Muscle layer of colon (tissue), 2 donors: ENCODE measurements at regions not wholly inside any gene's neighbourhood (a gene's known extent, or its start where the extent isn't known, plus 50 kb on each side); places are given as distances from the start of the nearest gene placed in this dataset.
A peak's percentile ranks its signal among the peaks of the same experiment; 100 is the strongest.

Experiments used
- H3K27ac ChIP-seq: one replicate; pipeline ENCODE4 v1.7.0; 2013; ENCODE audit warnings: low read depth, mild to moderate bottlenecking, low read length, moderate library complexity
- H3K27me3 ChIP-seq, 2 donors: one replicate each; pipeline ENCODE4 v1.7.0; 2013; ENCODE audit warnings: low read length in 2 of 2, mild to moderate bottlenecking in 2 of 2; ENCODE audit not compliant: insufficient read depth in 2 of 2, control insufficient read depth in 1 of 2
- H3K36me3 ChIP-seq: one replicate; pipeline ENCODE4 v1.7.0; 2013; ENCODE audit warnings: mild to moderate bottlenecking, low read length; ENCODE audit not compliant: insufficient read depth
- H3K4me1 ChIP-seq: one replicate; pipeline ENCODE4 v1.7.0; 2013; ENCODE audit warnings: mild to moderate bottlenecking, low read length; ENCODE audit not compliant: insufficient read depth
- H3K4me3 ChIP-seq, 2 donors: one replicate each; pipeline ENCODE4 v1.7.0; 2013; ENCODE audit warnings: low read length in 2 of 2, low read depth in 1 of 2, mild to moderate bottlenecking in 1 of 2, moderate library complexity in 1 of 2
- H3K9ac ChIP-seq: one replicate; pipeline ENCODE4 v1.7.0; 2013; ENCODE audit warnings: low read length
- H3K9me3 ChIP-seq: one replicate; pipeline ENCODE4 v1.7.0; 2013; ENCODE audit warnings: mild to moderate bottlenecking, low read length
- donor health status: abdominal sarcoma.
- donor health status: Adenocarcinoma of cecum.

GRCh38 chr6:126529637-126530362 lies 189.9 kb downstream of the CENPW start:
- Histone ChIP-seq H3K27me3 (no peaks in the 10 kb centered on the region), H3K4me1 (no peaks in the 10 kb centered on the region), H3K36me3 (no peaks in the 10 kb centered on the region), H3K9ac (no peak overlapping the region), H3K9me3 (no peaks in the 10 kb centered on the region), H3K27ac (no peak overlapping the region), H3K4me3 (no peak overlapping the region)

GRCh38 chr6:126530775-126531174 lies 190.9 kb downstream of the CENPW start:
- no peak overlapping the region for H3K9ac ChIP-seq
- no peak overlapping the region for H3K4me3 ChIP-seq
- no peak overlapping the region for H3K27ac ChIP-seq

DNA sequence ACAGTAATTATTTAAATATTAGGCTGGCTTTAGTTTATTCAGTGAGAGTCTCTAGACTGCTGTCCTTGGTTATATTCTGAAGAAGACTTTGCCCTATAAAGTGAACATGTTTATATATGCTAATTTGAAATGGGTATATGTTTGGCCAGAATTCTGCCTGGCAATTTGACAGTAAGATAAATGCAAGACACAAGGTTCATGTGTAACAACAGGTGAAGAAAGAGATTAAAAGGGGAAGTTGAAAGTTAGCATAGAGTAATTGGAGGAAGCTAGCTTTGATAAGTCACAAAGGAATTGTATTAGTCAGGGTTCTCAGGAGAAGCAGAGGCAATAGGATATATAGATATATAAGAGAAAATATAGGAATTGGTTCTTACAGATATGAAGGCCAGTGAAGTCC lies 191.4 kb downstream of the CENPW start:
- no peaks in the 10 kb centered on the region for H3K27me3 ChIP-seq
- no peak overlapping the region for H3K4me3 ChIP-seq
- H3K4me1 ChIP-seq = no peaks in the 10 kb centered on the region
- H3K9ac ChIP-seq = no peak overlapping the region
- H3K9me3 ChIP-seq = no peaks in the 10 kb centered on the region
- H3K36me3 ChIP-seq = no peaks in the 10 kb centered on the region
- no peak overlapping the region for H3K27ac ChIP-seq

More at GRCh38 chr6:126530775-126531174, 190.9 kb downstream of the CENPW start:
- H3K4me1 ChIP-seq = no peaks in the 10 kb centered on the region
- H3K9me3 ChIP-seq = no peaks in the 10 kb centered on the region
- H3K27me3 ChIP-seq = no peaks in the 10 kb centered on the region
- no peaks in the 10 kb centered on the region for H3K36me3 ChIP-seq

DNA sequence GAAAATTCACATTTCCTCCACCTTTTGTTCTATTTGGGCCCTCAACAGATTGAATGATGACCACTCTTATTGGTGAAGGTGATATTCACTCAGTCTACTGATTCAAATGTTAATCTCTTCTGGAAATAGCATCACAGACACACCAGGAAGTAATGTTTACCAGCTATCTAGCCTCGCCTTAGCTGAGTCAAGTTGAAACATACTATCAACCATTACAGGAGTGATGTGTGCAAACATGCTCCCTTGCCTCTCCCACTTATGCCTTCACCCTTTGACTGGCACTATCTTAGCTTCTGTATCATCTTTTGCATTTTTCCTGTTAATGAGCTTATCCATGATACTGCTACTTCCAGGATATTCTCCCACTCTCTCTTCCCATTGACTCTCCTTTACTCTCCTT lies 191.9 kb downstream of the CENPW start:
- Histone ChIP-seq H3K9ac (no peak overlapping the region), H3K27me3 (no peaks in the 10 kb centered on the region), H3K4me1 (no peaks in the 10 kb centered on the region), H3K36me3 (no peaks in the 10 kb centered on the region), H3K4me3 (no peak overlapping the region), H3K9me3 (no peaks in the 10 kb centered on the region), H3K27ac (no peak overlapping the region)

DNA sequence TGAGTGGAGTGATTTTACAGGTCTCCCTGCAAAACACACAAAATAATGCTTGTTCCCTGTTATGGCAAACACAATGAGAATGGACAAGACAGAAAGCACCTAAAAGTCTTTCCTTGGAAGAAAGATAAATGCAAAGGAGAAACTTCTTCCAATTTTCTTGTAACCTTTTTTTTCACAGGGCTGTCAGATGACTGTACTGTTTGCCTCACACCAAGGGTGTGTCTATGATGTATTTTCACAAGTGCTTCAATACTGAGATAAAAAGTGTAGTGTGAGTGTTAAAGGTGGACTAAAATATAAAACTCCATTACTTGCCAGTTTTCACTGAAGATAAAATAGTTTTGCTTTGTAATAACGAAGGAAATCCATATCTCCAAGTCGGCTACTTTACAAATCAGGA lies 194.5 kb downstream of the CENPW start:
- H3K36me3 ChIP-seq = no peaks in the 10 kb centered on the region
- no peaks in the 10 kb centered on the region for H3K4me1 ChIP-seq
- H3K9me3 ChIP-seq = no peaks in the 10 kb centered on the region
- H3K27me3 ChIP-seq = no peaks in the 10 kb centered on the region
- no peak overlapping the region for H3K9ac ChIP-seq
- no peak overlapping the region for H3K27ac ChIP-seq
- no peak overlapping the region for H3K4me3 ChIP-seq

DNA sequence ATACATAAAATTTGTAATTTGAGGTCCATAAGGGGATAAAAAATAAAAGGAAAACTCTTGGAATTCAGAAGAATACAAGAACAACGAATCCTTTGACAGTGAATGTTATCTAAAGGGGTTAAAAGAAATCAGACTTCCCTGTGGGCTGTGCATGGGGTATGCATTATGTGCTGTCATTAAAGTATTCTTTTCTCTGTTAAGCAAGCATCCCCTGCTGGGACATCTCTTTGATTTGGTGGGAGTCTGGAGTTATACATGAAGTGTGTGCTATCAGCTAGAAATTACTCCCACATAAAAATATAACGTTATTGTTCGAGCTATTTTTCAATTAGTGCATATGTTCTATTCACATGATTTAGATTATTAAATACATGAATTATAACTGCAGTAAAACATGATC lies 195.2 kb downstream of the CENPW start:
- H3K4me1 ChIP-seq = no peaks in the 10 kb centered on the region
- no peak overlapping the region for H3K27ac ChIP-seq

GRCh38 chr6:126535595-126535994 lies 195.7 kb downstream of the CENPW start:
- Histone ChIP-seq H3K9ac (no peak overlapping the region), H3K4me3 (no peak overlapping the region), H3K27ac (no peak overlapping the region), H3K36me3 (no peaks in the 10 kb centered on the region), H3K4me1 (no peaks in the 10 kb centered on the region), H3K9me3 (no peaks in the 10 kb centered on the region), H3K27me3 (no peaks in the 10 kb centered on the region)

More for the DNA sequence above, 195.2 kb downstream of the CENPW start:
- no peaks in the 10 kb centered on the region for H3K36me3 ChIP-seq
- H3K9me3 ChIP-seq = no peaks in the 10 kb centered on the region
- H3K4me3 ChIP-seq = no peak overlapping the region
- H3K27me3 ChIP-seq = no peaks in the 10 kb centered on the region
- H3K9ac ChIP-seq = no peak overlapping the region

- Histone ChIP-seq H3K9ac (no peak overlapping the region), H3K36me3 (no peaks in the 10 kb centered on the region), H3K4me3 (no peak overlapping the region), H3K27ac (no peak overlapping the region), H3K9me3 (no peaks in the 10 kb centered on the region), H3K4me1 (peaks cover 10% of the 10 kb centered on the region), H3K27me3 (no peaks in the 10 kb centered on the region)
Observed at GRCh38 chr6:126537061-126537816, 197.3 kb downstream of the CENPW start.

GRCh38 chr6:126539022-126539421 lies 199.1 kb downstream of the CENPW start:
- H3K27me3 ChIP-seq = no peaks in the 10 kb centered on the region
- H3K4me1 ChIP-seq = peaks cover 11% of the 10 kb centered on the region
- H3K4me3 ChIP-seq = no peak overlapping the region
- no peaks in the 10 kb centered on the region for H3K36me3 ChIP-seq
- H3K27ac ChIP-seq = no peak overlapping the region
- no peak overlapping the region for H3K9ac ChIP-seq
- H3K9me3 ChIP-seq = no peaks in the 10 kb centered on the region

DNA sequence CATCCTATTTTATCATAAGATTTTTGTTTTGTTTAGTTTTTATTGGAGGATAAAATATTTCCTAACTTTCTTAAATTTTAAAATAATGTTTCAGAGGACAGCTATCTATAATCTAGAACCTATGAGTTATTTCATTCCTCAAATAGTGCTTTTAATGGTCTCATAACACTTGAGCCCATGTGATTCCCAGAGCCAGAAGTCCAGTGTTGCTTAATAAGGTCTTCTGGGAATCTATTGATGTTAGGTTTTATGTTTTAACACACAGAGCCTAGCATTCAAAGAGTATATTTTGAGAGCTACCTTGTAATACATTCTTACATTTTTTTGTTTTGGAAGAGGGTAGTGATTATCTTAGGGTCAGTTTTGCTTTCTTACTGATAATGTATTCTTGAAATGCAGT lies 200.2 kb downstream of the CENPW start:
- Histone ChIP-seq H3K27me3 (no peaks in the 10 kb centered on the region), H3K4me1 (peaks cover 11% of the 10 kb centered on the region), H3K9ac (no peak overlapping the region), H3K9me3 (no peaks in the 10 kb centered on the region), H3K4me3 (no peak overlapping the region), H3K27ac (no peak overlapping the region), H3K36me3 (no peaks in the 10 kb centered on the region)

DNA sequence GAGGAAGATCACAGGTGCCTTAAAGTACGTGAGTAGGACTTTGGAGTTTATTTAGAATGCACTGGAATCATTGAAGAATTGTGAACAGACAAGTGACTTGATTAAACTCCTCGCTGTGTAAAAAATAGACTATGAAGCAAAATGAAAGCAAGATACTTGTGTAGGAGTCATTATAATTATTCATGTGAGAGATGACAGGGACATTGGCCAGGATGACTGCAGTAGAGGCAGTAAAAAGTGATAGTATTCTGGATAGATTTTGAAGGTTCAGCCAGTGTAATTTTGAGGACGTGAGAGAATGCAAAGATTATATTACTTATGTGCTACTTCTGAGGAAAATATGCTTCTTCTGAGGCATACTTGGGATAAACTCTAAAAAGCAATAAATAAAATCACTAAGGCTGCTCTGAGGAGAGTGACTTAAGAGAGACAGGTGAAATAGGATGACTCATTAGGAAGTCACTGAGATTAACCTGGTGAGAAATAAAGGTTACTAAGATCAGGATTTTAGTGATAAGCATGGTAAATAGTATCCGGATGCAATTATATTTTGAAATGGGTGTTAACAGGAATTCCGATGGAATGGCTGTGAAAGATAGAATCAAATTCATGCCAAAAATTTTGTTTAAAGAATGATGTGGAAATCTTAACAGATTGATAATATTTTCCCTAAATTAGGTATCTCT lies 202.0 kb downstream of the CENPW start:
- H3K27me3 ChIP-seq = no peaks in the 10 kb centered on the region
- H3K36me3 ChIP-seq = no peaks in the 10 kb centered on the region
- peak overlapping the region in 1 of 2 donors; percentile 8 for H3K4me3 ChIP-seq
- H3K4me1 ChIP-seq = peaks cover 17% of the 10 kb centered on the region
- no peak overlapping the region for H3K9ac ChIP-seq
- no peaks in the 10 kb centered on the region for H3K9me3 ChIP-seq
- H3K27ac ChIP-seq = no peak overlapping the region
